ENCODE measurements at regions not wholly inside any gene's neighbourhood (a gene's known extent, or its start where the extent isn't known, plus 50 kb on each side); places are given as distances from the start of the nearest gene placed in this dataset.

DNA sequence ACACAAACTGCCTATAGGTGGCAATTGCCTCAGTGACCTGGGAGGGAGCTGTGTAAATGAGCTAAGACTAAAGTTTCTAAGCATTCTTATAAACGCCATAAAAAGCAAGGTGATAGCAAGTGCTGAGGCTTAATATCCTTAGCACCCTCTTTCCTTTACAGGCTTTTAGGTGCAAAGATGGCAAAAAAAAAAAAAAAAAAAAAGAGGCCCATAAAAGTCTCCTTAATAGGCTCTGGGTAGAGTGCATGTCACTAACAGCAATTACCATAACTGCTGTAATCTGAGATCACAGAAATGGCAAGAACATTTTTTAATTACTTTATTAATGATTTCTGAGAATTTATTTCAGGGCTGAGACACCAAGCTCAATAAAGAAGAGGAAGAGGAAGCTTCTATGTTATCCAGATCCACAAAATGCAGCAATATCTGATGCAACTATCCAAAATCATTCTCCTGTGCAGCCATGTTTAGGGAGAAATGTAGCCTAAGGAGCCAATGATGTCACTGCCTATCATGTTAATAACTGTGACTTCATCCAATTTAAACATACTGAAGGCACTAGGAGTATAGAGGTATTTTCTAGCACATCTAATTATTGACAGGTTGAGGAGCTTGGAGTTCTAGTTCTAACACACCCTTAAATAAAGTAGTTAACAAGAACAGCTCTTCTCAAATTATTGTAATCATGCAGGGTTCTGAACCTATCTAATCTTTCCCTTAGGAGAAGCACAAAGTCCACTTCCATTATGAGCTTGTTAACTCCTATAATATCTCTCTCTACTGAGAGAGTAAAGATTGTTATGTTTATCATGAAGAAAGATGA is 804.3 kb upstream of the ACVR2A start:
- H3K27ac Mint-ChIP-seq = no peak overlapping the region
- ChIA-PET CTCF (interaction anchor here (0.7 kb wide), 1 partner anchor 870 kb away, joined by 3 read pairs; no protein-coding TSS in a partner anchor), POLR2A (no interaction called here)
- Histone ChIP-seq H3K4me3 (ENCODE audit: control extremely low read depth in 1 of 5, extremely low read depth in 1 of 5, insufficient read depth in 1 of 5, low read depth in 2 of 5, low read length in 4 of 5) (no peak overlapping the region), H3K9me3 (ENCODE audit: control extremely low read depth in 1 of 3, control insufficient read depth in 2 of 3, insufficient read depth in 1 of 3, low read length in 2 of 3) (no peaks in the 10 kb centered on the region), H4K20me1 (ENCODE audit: control insufficient read depth, insufficient read depth, low read length, poor library complexity, severe bottlenecking) (no peaks in the 10 kb centered on the region), H3K27me3 (replicated peaks in 1 of 4; ENCODE audit: control extremely low read depth in 1 of 4, control insufficient read depth in 3 of 4, insufficient read depth in 4 of 4, low read length in 3 of 4) (no peaks in the 10 kb centered on the region), H3K4me2 (replicated peaks; ENCODE audit: low read depth, low read length, poor library complexity, severe bottlenecking) (no peak overlapping the region), H2AFZ (ENCODE audit: insufficient read depth, low read depth, low read length, poor library complexity, severe bottlenecking) (no peak overlapping the region), H3K4me1 (ENCODE audit: control insufficient read depth in 2 of 2, insufficient read depth in 2 of 2, low read length in 2 of 2) (no peaks in the 10 kb centered on the region), H3K27ac (ENCODE audit: low read length in 2 of 2) (no peak overlapping the region), H3K9ac (ENCODE audit: low read length) (no peak overlapping the region), H3K79me2 (ENCODE audit: control insufficient read depth, insufficient read depth, low read length) (no peaks in the 10 kb centered on the region), H3K36me3 (replicated peaks in 1 of 2; ENCODE audit: control extremely low read depth in 1 of 2, control insufficient read depth in 1 of 2, extremely low read depth in 1 of 2, insufficient read depth in 2 of 2, low read length in 1 of 2) (no peaks in the 10 kb centered on the region)
- H3K4me3 Mint-ChIP-seq = no peak overlapping the region
- DNase-seq (no peak), ATAC-seq (ENCODE audit: low read depth) (no peak)
- TF ChIP-seq EZH2 (IDR thresholded peaks at IDR 0.05; ENCODE audit: borderline replicate concordance, insufficient read depth, low read depth, low read length, poor library complexity, severe bottlenecking) = no peak
- TF ChIP-seq, protein P1, sequence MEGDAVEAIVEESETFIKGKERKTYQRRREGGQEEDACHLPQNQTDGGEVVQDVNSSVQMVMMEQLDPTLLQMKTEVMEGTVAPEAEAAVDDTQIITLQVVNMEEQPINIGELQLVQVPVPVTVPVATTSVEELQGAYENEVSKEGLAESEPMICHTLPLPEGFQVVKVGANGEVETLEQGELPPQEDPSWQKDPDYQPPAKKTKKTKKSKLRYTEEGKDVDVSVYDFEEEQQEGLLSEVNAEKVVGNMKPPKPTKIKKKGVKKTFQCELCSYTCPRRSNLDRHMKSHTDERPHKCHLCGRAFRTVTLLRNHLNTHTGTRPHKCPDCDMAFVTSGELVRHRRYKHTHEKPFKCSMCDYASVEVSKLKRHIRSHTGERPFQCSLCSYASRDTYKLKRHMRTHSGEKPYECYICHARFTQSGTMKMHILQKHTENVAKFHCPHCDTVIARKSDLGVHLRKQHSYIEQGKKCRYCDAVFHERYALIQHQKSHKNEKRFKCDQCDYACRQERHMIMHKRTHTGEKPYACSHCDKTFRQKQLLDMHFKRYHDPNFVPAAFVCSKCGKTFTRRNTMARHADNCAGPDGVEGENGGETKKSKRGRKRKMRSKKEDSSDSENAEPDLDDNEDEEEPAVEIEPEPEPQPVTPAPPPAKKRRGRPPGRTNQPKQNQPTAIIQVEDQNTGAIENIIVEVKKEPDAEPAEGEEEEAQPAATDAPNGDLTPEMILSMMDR (IDR thresholded peaks at IDR 0.05) = no peak
- intact Hi-C loops (cut with micrococcal nuclease) = loop anchor here (1.0 kb wide), 1 partner anchor 871 kb away; no protein-coding TSS in a partner anchor
- H3K9me3 Mint-ChIP-seq (ENCODE audit: insufficient read depth) = no peaks in the 10 kb centered on the region
- H3K27me3 Mint-ChIP-seq = peaks cover 9% of the 10 kb centered on the region
- WGBS (ENCODE audit: insufficient coverage) = no CpG with 5 or more reads among the region's 1 CpG
- no peaks in the 10 kb centered on the region for H3K4me1 Mint-ChIP-seq

DNA sequence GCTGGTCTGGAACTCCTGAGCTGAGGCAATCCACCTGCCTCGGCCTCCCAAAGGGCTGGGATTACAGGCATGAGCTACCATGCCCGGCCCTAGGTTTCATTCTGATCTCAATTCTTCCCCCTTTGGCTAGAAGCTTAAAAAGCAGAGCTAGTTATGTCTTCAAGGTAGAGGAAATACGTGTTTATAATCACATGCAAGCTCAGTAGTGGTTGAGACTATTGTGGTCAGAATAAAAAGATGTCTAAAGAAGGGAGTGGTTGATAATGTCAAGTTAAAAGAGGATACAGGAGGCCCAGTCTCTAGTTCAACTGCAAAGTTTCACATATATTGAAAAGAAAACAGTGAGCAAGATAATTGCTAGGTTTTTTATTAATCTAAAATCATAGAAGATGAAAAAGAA is 807.8 kb upstream of the ACVR2A start:
- Mint-ChIP-seq H3K27ac (no peak overlapping the region), H3K27me3 (peaks cover 9% of the 10 kb centered on the region), H3K4me3 (no peak overlapping the region), H3K4me1 (no peaks in the 10 kb centered on the region), H3K9me3 (ENCODE audit: insufficient read depth) (no peaks in the 10 kb centered on the region)
- CTCF ChIA-PET = no interaction called here
- Histone ChIP-seq H3K27me3 (replicated peaks in 1 of 4; ENCODE audit: control extremely low read depth in 1 of 4, control insufficient read depth in 3 of 4, insufficient read depth in 4 of 4, low read length in 3 of 4) (no peaks in the 10 kb centered on the region), H3K9ac (ENCODE audit: low read length) (no peak overlapping the region), H3K9me3 (ENCODE audit: control extremely low read depth in 1 of 3, control insufficient read depth in 2 of 3, insufficient read depth in 1 of 3, low read length in 2 of 3) (no peaks in the 10 kb centered on the region), H3K4me3 (ENCODE audit: control extremely low read depth in 1 of 5, extremely low read depth in 1 of 5, insufficient read depth in 1 of 5, low read depth in 2 of 5, low read length in 4 of 5) (no peak overlapping the region), H2AFZ (ENCODE audit: insufficient read depth, low read depth, low read length, poor library complexity, severe bottlenecking) (no peak overlapping the region), H3K4me2 (replicated peaks; ENCODE audit: low read depth, low read length, poor library complexity, severe bottlenecking) (no peak overlapping the region), H3K27ac (ENCODE audit: low read length in 2 of 2) (no peak overlapping the region), H3K4me1 (ENCODE audit: control insufficient read depth in 2 of 2, insufficient read depth in 2 of 2, low read length in 2 of 2) (no peaks in the 10 kb centered on the region), H4K20me1 (ENCODE audit: control insufficient read depth, insufficient read depth, low read length, poor library complexity, severe bottlenecking) (no peaks in the 10 kb centered on the region), H3K79me2 (ENCODE audit: control insufficient read depth, insufficient read depth, low read length) (no peaks in the 10 kb centered on the region), H3K36me3 (replicated peaks in 1 of 2; ENCODE audit: control extremely low read depth in 1 of 2, control insufficient read depth in 1 of 2, extremely low read depth in 1 of 2, insufficient read depth in 2 of 2, low read length in 1 of 2) (no peaks in the 10 kb centered on the region)
- POLR2A ChIA-PET = no interaction called here
- ATAC-seq (ENCODE audit: low read depth) = no peak
- TF ChIP-seq, protein P1 (IDR thresholded peaks at IDR 0.05) = no peak
- TF ChIP-seq EZH2 (IDR thresholded peaks at IDR 0.05; ENCODE audit: borderline replicate concordance, insufficient read depth, low read depth, low read length, poor library complexity, severe bottlenecking) = no peak
- intact Hi-C loops (cut with micrococcal nuclease) = no loop called here
- 56% methylated on average over 3 of the region's 3 CpGs for WGBS (ENCODE audit: insufficient coverage)
- DNase-seq = no peak
